GM10248 (cell line): ENCODE measurements at regions not wholly inside any gene's neighbourhood (a gene's known extent, or its start where the extent isn't known, plus 50 kb on each side); places are given as distances from the start of the nearest gene placed in this dataset.
"Not testable (repeated sequence)": the region's sequence is repeated elsewhere in the genome, so short reads cannot be mapped to it uniquely, and the experiment has no call there.

ENCODE experiments used
- CTCF ChIA-PET: fragments of 300-600 bp; sonication (Branson Sonifier 250); formaldehyde crosslinking; extraction: SDS; loops from one replicate; lab custom pipeline; 2021; ENCODE audit warnings: antibody characterized with exemption; lab: Yijun Ruan, JAX
- POLR2A ChIA-PET: fragments of 350-650 bp; sonication (Branson Sonifier 250); formaldehyde crosslinking; extraction: SDS; loops from one replicate; lab custom pipeline; 2020; ENCODE audit warnings: antibody characterized with exemption; lab: Yijun Ruan, JAX
- DNase-seq: peaks from one replicate; pipeline ENCODE4 v3.0.0; 2012; ENCODE audit errors: extremely low spot score
- TF ChIP-seq, protein P1 (sequence below): IDR thresholded peaks from 2 replicates; pipeline ENCODE4 v1.5.1; 2012; ENCODE audit warnings: mild to moderate bottlenecking, low read depth; ENCODE audit errors: extremely low read depth, missing control alignments, control extremely low read depth

DNA sequence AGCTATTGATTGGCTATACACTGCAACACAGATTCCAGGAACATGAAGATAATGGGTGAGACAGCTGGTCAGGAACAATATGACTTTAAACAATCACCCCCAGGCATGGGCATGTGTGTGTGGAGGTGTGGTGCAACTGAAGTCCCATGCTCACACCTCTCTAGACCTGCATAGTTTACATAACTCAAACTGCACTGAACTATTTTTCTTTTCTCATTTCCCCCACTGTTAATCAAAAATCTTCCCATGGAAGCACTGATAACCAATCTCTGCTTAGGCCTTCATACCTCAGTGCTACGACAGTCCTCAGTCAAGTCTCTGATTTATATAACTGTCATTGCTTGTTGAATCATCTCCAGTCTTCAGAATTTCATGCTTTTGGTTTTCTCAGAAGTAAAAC, 600.2 kb downstream of the NTRK3 start:
- ChIA-PET CTCF (interaction anchor here (1.3 kb wide), 1 partner anchor 13 kb away, joined by 3 read pairs; no protein-coding TSS in a partner anchor), POLR2A (no interaction called here)

DNA sequence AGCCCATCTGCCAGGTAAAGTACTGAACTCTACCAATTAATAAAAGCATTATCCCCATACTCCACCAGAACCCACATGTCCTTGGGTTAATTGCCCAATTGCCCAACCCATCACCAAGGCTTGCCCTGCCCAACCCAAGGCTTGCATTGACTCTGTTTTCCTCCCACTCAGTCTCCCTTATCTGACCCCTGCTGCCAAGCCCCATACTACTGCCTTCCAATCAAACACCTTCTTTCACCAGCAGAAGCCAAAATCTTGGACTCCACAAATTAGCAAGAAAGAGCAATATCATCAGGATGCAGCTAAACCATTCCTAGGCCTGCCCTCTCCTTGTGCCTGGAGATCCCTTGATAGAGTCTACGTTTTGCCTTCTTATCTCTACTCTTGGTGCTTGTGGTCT, 602.9 kb downstream of the NTRK3 start:
- no peak for DNase-seq
- CTCF ChIA-PET, result no interaction called here

More for the DNA sequence above, 600.2 kb downstream of the NTRK3 start:
- DNase-seq, result no peak
- TF ChIP-seq, protein P1, sequence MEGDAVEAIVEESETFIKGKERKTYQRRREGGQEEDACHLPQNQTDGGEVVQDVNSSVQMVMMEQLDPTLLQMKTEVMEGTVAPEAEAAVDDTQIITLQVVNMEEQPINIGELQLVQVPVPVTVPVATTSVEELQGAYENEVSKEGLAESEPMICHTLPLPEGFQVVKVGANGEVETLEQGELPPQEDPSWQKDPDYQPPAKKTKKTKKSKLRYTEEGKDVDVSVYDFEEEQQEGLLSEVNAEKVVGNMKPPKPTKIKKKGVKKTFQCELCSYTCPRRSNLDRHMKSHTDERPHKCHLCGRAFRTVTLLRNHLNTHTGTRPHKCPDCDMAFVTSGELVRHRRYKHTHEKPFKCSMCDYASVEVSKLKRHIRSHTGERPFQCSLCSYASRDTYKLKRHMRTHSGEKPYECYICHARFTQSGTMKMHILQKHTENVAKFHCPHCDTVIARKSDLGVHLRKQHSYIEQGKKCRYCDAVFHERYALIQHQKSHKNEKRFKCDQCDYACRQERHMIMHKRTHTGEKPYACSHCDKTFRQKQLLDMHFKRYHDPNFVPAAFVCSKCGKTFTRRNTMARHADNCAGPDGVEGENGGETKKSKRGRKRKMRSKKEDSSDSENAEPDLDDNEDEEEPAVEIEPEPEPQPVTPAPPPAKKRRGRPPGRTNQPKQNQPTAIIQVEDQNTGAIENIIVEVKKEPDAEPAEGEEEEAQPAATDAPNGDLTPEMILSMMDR, result no peak

DNA sequence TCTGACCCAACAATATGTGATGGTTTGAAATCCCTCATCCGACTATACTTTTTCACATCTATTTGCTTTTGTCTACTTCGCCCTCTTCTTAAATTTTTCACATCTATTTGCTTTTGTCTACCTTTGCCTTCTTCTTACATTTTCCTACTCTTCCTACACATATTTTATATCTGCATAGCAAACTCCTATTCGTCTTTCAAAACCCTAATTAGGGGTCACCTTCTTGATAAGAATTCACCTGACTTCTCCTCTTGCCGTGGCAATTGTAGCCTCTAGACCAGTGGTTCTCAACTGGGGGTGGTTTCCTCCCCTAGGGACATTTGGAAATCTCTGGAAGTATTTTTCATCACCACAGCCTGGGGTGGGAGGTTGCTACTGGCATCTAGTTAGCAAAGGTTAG, 607.4 kb downstream of the NTRK3 start:
- TF ChIP-seq, protein P1, result no peak
- POLR2A ChIA-PET, result no interaction called here
- CTCF ChIA-PET, result no interaction called here
- DNase-seq, result no peak

More for the DNA sequence above, 602.9 kb downstream of the NTRK3 start:
- TF ChIP-seq, protein P1, result no peak
- POLR2A ChIA-PET, result no interaction called here

DNA sequence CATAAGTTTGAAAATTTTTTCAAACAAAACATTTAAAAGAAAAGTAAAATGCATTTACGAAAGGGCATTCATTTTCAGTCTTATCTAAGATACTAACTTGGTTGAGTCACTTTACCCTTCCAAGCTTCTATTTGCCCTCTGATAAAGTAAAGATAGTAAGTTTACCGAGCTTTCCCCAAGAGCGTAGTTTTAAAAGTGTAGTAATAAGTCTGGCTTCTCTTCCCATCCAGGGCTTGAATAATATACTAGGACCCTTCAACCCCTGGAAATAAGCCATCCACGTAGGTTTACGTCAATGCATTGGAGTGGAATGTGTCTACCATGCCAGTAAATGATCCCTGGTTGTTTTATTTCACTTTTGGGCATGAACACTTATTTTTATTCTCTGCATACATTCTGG, 608.3 kb downstream of the NTRK3 start:
- POLR2A ChIA-PET, result no interaction called here

DNA sequence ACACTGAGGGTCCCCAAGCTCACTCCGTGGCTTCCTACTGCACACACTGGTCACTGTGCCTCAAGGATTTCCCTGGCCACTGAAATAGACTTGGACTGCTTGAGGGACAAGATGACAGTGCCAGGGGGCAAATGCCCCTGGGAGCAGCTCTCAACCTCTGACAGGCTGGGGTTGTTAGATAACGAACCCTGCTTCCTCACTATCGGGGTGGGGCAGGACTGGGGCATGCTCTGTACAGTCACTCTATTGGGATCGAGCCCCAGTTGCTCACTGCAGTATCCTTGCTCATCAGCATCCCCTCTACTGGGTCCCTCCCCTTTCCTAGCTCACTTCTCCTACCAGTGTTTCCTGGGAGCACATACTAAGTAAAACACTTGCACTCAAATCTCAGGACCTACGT, 610.8 kb downstream of the NTRK3 start:
- ChIA-PET POLR2A (no interaction called here), CTCF (interaction anchor here (0.9 kb wide), 1 partner anchor 10 kb away, joined by 3 read pairs; no protein-coding TSS in a partner anchor)
- TF ChIP-seq, protein P1, result no peak
- DNase-seq, result no peak

More for the DNA sequence above, 608.3 kb downstream of the NTRK3 start:
- CTCF ChIA-PET, result no interaction called here
- TF ChIP-seq, protein P1, result no peak
- no peak for DNase-seq

DNA sequence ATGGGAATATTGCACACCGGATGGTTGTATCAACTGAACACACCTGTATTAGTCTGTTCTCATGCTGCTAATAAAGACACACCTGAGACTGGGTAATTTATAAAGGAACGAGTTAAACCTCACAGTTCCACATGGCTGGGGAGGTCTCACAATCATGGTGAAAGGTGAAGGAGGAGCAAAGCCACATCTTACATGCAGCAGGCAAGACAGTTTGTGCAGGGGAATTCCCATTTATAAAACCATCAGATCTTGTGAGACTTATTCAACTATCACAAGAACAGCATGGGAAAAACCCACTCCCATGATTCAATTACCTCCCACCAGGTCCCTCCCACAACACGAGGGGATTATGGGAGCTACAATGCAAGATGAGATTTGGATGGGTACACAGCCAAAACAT, 613.5 kb downstream of the NTRK3 start:
- DNase-seq, POLR2A ChIA-PET: not testable (repeated sequence)
- CTCF ChIA-PET, result interaction anchor here (1.6 kb wide), 1 partner anchor 13 kb away, joined by 3 read pairs; no protein-coding TSS in a partner anchor

DNA sequence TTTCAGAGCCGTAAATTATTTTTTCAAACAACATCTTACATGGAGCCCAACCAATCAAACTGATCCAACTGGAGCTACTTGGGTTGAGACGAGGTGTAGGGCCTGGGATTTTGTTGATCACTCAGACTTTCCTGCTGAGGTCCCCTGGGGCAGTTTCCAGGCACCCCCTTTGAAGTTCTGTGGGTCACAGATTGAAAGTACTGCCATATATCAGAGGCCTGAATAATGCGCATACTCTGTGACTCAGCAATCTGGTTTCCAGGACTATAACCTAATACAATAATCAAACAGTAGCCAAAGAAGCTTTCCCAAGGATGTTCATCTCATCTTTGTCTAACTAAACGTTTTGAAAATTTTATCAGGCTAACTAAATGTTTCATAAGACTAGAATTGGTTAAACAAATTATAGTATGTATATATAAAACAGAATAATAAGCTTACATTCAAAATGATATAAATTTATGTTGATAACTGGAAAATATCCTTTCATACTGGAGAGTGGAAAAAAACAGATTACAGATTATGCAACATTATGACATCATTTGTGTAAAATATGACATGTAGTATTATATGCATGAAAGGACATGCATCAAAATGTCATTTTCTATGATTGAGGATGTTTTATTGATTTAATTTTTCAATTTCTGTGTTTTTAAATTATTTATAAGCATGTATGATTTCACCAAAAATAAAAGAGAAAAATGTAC, 617.1 kb downstream of the NTRK3 start:
- no peak for DNase-seq
- POLR2A ChIA-PET, result no interaction called here
- CTCF ChIA-PET, result no interaction called here
- TF ChIP-seq, protein P1, result no peak
